Gastrocnemius medialis (tissue), 4 donors: ENCODE measurements at regions not wholly inside any gene's neighbourhood (a gene's known extent, or its start where the extent isn't known, plus 50 kb on each side); places are given as distances from the start of the nearest gene placed in this dataset.

Experiments used
- CTCF ChIP-seq, 5 experiments: fragments of 450-650 bp in 3 of 5; fragments of 200-600 bp in 2 of 5; sonication (generic) in 2 of 5; IDR thresholded peaks in 4 of 5; conservative IDR thresholded peaks in 1 of 5; 1 replicate in 4 of 5; 2 replicates in 1 of 5; pipeline ENCODE4 v1.5.1; 2016 to 2019; ENCODE audit warnings: antibody characterized with exemption in 5 of 5, mild to moderate bottlenecking in 3 of 5, moderate library complexity in 3 of 5
- POLR2A ChIP-seq, 2 donors: fragments of 450-650 bp; IDR thresholded peaks; one replicate each; pipeline ENCODE4 v1.6.1; 2017; ENCODE audit warnings: antibody characterized with exemption in 2 of 2, mild to moderate bottlenecking in 2 of 2, moderate library complexity in 2 of 2

- no peak for TF ChIP-seq POLR2A (IDR thresholded peaks at IDR 0.05)
- TF ChIP-seq CTCF (IDR thresholded peaks at IDR 0.05 in 4 of 5, conservative IDR thresholded peaks at IDR 0.05 in 1 of 5): no peak
These were observed 215.3 kb upstream of the ZNF32 start for GRCh38 chr10:43863859-43864591.
